T-helper 1 cell (primary cell): ENCODE measurements at regions not wholly inside any gene's neighbourhood (a gene's known extent, or its start where the extent isn't known, plus 50 kb on each side); places are given as distances from the start of the nearest gene placed in this dataset.

Source experiments
- DNase-seq, 5 donors: peaks; one replicate each; pipeline ENCODE4 v3.0.0-alpha.2; 2012 to 2020

DNA sequence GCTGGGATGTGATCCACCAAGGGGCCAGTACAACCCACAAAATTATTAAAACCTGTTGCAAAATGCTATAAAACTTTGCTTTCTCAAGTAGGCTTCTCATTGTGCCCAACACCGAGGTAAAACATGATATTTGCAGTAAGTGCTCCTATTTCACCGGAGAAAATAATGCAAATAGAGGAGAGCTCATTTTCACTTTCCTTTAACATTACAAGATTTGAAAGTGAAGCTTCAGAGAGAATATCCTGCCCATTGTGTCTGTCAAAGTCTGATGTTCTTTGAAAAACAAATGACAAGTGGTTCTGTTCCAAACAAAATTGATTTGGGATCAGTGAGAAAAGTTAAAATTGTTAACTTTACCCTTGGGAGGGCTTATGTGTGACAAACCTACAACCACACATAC is 287.1 kb downstream of the KCNN2 start:
- no peak for DNase-seq

DNA sequence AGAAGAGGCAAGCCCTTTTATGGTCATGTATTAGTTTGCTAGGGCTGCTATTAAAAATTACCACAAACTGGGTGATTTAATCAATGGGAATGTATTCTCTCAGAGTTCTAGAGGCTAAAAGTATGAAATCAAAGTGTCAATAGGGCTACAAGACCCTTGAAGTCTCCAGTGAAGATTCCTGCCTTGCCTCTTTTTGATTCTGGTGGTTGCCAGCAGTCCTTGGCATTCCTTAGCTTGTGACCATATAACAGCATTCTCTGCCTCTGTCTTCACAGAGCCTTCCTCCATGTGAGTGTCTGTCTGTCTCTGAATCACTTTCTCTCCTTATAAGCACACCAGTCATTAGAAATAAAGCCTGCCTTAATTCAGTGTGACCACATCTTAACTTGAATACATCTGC is 282.7 kb downstream of the KCNN2 start:
- no peak for DNase-seq

DNA sequence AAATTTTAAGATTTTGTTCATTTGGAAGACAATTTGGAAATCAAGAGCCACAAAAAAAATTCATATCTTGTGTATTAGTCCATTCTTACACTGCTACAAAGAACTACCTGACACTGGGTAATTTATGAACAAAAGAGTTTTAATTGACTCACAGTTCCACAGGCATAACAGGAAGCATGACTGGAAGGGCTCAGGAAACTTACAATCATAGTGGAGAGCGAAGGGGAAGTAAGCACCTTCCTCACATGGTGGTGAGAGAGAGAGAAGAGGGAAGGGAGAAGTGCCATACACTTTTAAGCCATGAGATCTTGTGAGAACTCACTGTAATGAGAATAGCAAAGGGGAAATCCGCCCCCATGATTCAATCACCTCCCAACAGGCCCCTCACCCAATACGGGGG is 274.4 kb downstream of the KCNN2 start:
- DNase-seq, result no peak

DNA sequence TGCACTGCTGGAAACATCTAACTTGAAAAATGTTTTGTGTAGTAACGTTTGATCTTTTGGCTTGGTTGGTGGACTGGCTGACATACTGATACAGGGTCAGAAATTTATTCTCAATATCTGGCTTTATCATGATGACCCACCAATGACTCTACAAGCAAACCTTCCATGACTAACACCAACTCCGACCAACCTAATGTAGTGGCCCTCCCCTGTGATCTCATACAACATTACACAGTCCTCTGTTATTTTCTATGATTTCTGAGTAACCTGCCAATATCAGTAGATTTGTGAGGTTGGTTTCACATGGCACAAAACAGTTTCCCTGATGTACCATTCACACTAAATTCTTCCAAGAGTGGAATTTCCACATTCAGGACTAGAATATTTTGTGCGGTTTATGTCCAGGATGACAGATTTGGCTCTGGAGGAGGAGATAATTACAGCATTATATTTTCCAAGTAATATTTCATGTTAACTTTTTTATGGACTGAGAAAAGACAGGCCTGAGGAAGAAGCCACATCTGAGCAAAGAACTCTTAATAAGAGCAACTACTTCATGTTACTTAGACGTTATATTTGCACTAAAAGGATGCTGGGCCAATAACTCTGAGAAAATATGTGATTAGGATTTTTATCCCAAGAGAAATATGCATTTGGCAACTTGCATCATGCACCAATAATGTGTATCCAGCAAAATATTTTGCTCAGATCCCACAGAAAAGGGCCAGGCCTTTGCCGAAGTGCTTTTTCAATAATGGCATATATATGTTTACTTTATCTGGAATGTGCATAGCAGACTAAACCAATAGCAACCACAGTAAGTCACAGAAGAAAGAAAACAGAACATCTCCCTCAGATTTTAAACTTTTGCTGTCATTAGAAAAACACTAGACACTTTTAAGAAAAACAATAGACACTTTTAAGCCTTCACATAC is 273.4 kb downstream of the KCNN2 start:
- no peak for DNase-seq

DNA sequence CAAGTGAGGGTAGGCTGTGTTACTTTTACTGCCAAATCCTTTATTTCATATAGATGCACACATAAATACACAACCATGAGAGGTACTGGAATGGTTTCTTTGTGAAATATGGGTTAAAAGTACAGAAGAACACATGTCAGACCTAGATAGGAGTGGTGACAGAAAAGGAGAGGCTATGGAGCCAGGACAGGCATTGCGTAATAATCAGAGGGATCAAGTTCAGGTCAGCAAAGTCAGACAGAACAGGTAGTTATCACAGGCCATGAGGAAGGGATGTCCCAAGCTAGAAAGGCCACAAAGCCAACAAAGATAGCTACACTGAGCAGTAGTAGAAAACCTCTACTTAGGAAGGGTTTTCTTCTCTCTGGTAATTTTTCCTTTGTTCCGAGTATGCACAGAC is 272.6 kb downstream of the KCNN2 start:
- DNase-seq, result no peak

DNA sequence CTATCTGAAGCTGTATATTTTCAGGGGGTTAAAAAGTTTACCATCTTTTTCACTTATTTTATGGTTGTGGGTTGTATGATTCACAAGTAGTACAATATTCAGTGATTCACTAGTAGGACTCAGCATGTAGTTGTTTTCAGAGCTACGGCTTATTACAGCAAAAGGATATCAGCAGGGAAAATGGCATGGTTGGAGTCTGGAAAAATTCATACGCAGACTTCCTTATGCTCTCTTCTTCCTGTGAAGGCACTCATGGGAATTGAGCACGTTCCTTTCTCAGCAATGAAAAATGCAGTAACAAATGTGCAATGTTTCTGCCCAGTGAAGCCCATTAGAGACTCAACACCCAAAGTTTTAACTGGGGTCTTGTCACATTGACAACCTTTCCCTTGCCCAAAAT is 250.5 kb downstream of the KCNN2 start:
- DNase-seq, result no peak

DNA sequence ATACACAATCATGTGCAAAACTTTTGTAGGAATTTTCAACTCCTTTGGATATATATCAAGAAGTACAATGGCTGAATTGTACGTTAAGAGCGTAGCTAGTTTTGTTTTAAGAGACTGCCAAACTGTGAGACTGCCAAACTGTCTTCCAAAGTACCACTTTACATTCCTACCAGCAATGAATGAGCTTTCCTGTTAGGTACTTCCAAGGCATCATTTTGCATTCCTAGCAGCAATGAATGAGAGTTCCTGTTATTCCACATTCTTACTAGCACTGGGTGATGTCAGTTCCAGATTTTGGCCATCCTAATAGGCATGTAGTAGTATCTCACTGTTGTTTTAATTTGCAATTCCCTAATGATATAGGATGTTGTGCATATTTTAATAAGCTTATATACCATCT is 219.3 kb downstream of the KCNN2 start:
- no peak for DNase-seq

DNA sequence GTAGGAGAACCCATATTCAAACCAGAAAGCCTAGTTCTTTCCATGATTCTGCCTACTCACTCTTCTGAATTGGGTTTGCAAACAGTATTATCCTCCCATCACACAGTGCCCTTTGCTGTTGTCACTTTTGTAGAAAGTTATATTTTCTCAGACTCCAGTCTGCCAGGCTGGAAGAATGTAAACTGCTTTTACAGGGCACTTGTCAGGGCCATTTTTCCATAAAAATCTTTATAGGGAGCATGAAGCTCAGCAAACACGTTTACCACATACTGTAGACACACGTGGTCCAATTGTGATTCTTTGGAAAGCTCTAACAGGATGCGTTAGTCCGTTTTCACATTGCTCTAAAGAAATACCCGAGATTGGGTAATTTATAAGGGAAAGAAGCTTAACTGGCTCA is 204.0 kb downstream of the KCNN2 start:
- no peak for DNase-seq

DNA sequence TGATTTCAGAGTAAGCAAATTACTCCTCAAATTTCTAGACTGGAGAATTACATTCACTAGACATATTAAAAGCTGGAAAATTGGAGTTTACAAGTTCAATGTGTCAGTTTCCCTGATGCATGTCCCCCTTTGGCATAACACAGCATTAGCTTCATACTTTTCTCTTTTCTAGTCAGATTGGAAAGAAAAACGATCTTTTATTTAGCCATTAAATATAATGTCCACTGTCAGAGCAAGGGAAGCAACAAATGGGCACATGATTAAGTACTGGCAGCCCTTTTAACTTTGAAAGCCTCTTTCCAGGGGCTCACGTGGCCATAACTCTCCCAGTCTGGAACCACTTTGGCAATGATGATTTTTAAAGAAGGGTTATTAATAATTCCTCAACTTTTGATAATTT is 203.3 kb downstream of the KCNN2 start:
- DNase-seq, result no peak

DNA sequence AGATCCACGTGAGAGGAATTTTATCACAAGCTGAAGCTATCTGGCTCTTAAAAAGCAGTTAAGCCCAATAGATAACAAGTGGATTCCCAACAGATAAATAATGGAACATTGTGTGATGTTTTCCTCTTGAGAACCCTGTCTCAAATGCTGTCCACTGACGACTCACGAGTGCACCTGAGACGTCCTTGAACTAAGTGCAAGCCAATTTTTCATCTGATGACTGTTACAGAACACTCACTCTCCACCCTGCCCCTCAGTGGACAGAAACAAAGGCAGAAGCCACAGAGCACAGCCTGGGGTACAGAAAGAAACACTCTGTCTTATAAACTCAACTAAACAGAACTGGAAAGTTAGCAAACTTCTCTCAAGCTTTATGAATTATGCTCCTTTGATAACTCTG is 199.5 kb downstream of the KCNN2 start:
- DNase-seq, result no peak
